Lower lobe of right lung (tissue), 2 donors: ENCODE measurements at regions not wholly inside any gene's neighbourhood (a gene's known extent, or its start where the extent isn't known, plus 50 kb on each side); places are given as distances from the start of the nearest gene placed in this dataset.

Experiments
- ATAC-seq, 2 donors: fragments of 200-7000 bp; cut with Tn5 transposase; one replicate each; pipeline ENCODE4 v1.9.1; 2020 to 2022; ENCODE audit warnings: mild to moderate bottlenecking in 2 of 2, moderate library complexity in 2 of 2
- DNase-seq: peaks from one replicate; pipeline ENCODE4 v3.0.0-alpha.2; 2020
- H3K27ac ChIP-seq: fragments of 200-600 bp; one replicate; pipeline ENCODE4 v1.8.0; 2022
- H3K27me3 ChIP-seq: fragments of 200-600 bp; one replicate; pipeline ENCODE4 v1.8.0; 2022; ENCODE audit warnings: low read depth
- H3K36me3 ChIP-seq: fragments of 200-600 bp; one replicate; pipeline ENCODE4 v1.8.0; 2022; ENCODE audit warnings: mild to moderate bottlenecking
- H3K4me1 ChIP-seq: fragments of 200-600 bp; one replicate; pipeline ENCODE4 v1.8.0; 2022
- H3K4me3 ChIP-seq: fragments of 200-600 bp; one replicate; pipeline ENCODE4 v1.8.0; 2022; ENCODE audit warnings: mild to moderate bottlenecking
- H3K9me3 ChIP-seq: fragments of 200-600 bp; one replicate; pipeline ENCODE4 v1.8.0; 2022
- intact Hi-C: fragments of 100-400 bp; cut with DNase I; formaldehyde crosslinking; loops from one replicate; pipeline ENCODE4 v1.11.0; 2022
- TF ChIP-seq, protein P1 (sequence below): fragments of 200-600 bp; IDR thresholded peaks from one replicate; pipeline ENCODE4 v1.8.0; 2022; ENCODE audit warnings: antibody characterized with exemption, mild to moderate bottlenecking
- donor health status: DM: no; HTN: yes; CAD: no; lungs with severe emphysema.

DNA sequence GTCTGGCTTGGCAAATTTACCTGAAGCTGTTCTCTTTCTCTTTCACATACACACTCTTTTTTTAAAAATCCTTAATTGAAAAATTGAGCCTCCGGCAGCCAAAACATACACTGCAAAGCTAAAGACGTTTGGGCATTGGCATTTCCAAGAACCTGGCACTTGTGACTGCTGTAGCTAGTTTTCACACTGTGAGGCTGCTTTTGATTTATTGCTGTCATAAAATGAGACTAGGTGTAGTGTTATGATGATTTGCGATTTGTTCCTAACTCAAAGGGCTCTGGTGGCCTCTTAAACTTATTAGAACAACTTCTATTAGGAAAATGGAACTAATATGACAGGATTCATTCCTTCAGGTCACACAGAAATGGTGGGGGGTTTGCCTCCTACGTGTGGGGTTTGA is 377.1 kb upstream of the FAR2 start:
- TF ChIP-seq, protein P1, sequence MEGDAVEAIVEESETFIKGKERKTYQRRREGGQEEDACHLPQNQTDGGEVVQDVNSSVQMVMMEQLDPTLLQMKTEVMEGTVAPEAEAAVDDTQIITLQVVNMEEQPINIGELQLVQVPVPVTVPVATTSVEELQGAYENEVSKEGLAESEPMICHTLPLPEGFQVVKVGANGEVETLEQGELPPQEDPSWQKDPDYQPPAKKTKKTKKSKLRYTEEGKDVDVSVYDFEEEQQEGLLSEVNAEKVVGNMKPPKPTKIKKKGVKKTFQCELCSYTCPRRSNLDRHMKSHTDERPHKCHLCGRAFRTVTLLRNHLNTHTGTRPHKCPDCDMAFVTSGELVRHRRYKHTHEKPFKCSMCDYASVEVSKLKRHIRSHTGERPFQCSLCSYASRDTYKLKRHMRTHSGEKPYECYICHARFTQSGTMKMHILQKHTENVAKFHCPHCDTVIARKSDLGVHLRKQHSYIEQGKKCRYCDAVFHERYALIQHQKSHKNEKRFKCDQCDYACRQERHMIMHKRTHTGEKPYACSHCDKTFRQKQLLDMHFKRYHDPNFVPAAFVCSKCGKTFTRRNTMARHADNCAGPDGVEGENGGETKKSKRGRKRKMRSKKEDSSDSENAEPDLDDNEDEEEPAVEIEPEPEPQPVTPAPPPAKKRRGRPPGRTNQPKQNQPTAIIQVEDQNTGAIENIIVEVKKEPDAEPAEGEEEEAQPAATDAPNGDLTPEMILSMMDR = no peak
- intact Hi-C loops = no loop called here
- no peaks in the 10 kb centered on the region for H3K9me3 ChIP-seq
- no peaks in the 10 kb centered on the region for H3K36me3 ChIP-seq
- ATAC-seq (no peak), DNase-seq (no peak)
- no peak overlapping the region for H3K4me3 ChIP-seq
- no peak overlapping the region for H3K27ac ChIP-seq
- H3K4me1 ChIP-seq = no peaks in the 10 kb centered on the region
- H3K27me3 ChIP-seq = no peaks in the 10 kb centered on the region

DNA sequence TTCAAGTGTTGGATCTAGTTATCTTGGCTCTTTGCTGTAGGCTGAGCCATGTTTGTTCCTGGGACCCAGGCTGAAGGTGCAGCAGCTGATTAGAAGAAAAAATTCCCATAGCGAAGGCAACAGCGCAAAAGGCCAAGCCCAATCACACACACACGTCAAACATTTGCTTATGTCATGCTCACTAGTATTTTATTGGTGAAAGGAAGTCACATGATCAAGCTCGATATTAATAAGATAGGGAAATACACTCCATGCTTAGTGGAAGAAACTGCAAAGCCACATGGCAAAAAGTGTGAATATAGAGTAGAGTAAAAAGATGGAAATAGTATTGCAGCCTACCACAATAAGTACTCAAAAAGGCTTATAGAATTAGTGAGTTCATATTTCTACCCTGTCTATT is 373.5 kb upstream of the FAR2 start:
- Histone ChIP-seq H3K27ac (no peak overlapping the region), H3K27me3 (no peaks in the 10 kb centered on the region), H3K4me3 (no peak overlapping the region), H3K4me1 (no peaks in the 10 kb centered on the region), H3K36me3 (no peaks in the 10 kb centered on the region), H3K9me3 (no peaks in the 10 kb centered on the region)
- TF ChIP-seq, protein P1 = no peak
- intact Hi-C loops = no loop called here
- no peak for DNase-seq
- ATAC-seq = no peak

DNA sequence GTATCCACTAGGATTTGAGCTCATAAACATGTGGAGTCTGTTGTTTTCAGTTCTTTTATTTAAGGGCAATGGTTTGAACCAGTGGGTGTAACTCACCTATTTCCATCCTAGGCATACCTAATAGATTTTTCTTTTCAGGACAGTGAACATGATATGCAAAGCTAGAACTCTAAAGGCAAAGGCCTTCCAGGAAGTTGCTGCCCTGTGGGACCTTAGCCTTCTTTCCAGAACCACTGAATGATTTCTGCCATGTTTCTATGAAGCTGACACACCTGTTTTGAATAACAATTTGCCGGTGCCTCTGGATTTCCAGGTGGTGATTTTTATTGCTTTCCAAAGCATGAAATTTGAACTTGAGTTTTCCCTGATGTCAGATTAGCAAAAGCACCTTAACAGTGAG is 372.9 kb upstream of the FAR2 start:
- no peaks in the 10 kb centered on the region for H3K9me3 ChIP-seq
- no peak overlapping the region for H3K4me3 ChIP-seq
- no peaks in the 10 kb centered on the region for H3K27me3 ChIP-seq
- TF ChIP-seq, protein P1 = no peak
- H3K36me3 ChIP-seq = no peaks in the 10 kb centered on the region
- H3K27ac ChIP-seq = no peak overlapping the region
- no peak for DNase-seq
- intact Hi-C loops = no loop called here
- H3K4me1 ChIP-seq = no peaks in the 10 kb centered on the region
- ATAC-seq = no peak

DNA sequence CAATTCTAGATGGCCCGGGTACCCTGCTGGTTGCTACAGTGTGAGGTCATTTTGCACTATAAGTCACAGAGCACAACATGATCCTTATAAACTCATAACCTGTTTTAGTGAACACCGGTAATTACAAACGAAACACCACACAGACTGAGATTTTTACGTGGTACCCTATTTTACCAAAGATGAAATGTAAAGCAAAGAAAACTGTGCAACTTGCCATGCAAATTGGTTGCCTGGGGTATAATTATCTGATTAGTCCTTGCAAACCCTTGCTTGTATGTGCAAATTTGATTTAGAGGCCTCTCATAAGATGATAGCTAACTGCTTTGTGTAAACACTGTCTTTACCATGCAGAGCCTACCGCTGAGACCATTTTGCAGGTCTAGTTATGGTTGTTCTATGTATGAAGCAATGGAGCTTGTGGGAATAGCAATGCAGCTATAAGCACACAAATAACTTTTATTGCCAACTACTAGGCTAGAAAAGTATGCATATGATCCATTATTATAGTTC is 372.1 kb upstream of the FAR2 start:
- Histone ChIP-seq H3K4me1 (no peaks in the 10 kb centered on the region), H3K27ac (no peak overlapping the region), H3K36me3 (no peaks in the 10 kb centered on the region), H3K9me3 (no peaks in the 10 kb centered on the region), H3K27me3 (no peaks in the 10 kb centered on the region), H3K4me3 (no peak overlapping the region)
- no peak for DNase-seq
- intact Hi-C loops = no loop called here
- TF ChIP-seq, protein P1 = no peak
- ATAC-seq = no peak

DNA sequence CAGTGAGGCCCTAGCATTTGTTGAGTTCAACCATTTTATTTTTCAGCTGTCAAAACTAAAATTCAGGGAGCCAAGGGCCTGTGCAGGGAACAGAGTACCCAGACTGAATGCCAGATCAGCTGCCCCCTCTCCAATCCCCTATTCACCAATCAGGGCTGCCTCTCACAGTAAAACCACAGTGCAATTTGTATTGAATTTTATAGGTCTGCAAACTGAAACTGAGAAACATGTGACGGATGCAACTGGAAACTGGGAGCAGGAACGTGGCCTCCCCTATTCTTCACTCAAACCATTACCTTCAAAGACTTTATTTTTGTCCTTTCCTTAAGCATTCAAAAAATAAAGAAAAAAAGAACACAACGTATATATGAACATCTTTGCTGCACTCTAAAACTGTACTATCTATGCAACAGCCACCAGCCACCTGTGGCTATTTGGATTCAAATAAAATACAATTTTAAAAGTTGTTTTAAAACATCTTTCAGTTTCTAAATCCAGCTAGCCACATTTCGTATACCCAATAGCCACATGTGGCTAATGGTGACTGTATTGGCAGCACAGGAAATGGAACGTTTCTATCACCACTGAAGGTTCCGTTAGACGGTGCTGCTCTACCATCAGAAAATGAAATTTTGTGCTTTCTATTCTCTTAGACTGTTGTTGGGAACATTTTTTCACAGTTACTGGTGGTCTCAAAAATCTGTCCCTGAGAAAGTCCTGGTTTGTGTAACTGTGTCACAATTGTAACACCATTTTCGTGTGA is 371.3 kb upstream of the FAR2 start:
- Histone ChIP-seq H3K9me3 (no peaks in the 10 kb centered on the region), H3K27ac (no peak overlapping the region), H3K4me1 (no peaks in the 10 kb centered on the region), H3K27me3 (no peaks in the 10 kb centered on the region), H3K4me3 (no peak overlapping the region), H3K36me3 (no peaks in the 10 kb centered on the region)
- TF ChIP-seq, protein P1 = no peak
- DNase-seq (no peak), ATAC-seq (no peak)
- intact Hi-C loops = no loop called here
